ENCODE measurements at regions not wholly inside any gene's neighbourhood (a gene's known extent, or its start where the extent isn't known, plus 50 kb on each side); places are given as distances from the start of the nearest gene placed in this dataset.

DNA sequence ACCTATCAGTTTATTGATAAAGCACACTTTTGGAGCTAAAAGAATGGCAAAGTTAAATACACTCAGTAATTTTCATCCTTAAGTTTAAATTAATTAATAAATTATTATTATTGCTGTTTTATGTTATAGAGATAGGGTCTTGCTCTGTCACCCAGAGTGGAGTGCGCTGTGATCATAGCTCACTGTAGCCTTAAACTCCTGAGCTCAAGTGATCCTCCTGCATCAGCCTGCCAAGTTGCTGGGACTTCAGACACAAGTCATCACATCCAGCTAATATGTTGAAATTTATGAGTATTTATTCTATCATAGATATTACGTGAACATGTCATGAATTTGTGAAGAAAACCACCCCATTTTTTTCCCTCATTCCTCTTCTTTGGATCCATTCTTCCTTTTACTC lies 64.2 kb downstream of the GJA1 start:
- no peak for DNase-seq (ENCODE audit: low spot score)

DNA sequence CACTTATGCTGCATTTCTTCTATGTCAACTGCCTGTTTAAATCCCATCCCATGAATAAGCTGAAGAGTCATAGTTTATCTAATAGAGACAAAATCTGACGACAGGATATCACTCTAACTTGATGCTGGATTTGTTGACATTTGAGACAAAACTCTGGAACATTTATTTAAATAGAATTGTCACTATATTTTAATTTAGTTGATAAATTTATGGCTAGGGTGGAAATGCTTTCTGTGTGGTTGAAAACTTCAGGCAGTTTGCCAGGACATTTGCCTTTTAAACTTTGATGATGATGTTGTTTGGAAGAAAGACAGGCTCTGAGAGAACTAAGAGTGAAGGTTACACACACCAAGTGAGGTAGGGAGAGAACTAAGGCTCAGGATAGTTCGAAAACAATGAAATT lies 68.1 kb downstream of the GJA1 start:
- no peak for DNase-seq (ENCODE audit: low spot score)

DNA sequence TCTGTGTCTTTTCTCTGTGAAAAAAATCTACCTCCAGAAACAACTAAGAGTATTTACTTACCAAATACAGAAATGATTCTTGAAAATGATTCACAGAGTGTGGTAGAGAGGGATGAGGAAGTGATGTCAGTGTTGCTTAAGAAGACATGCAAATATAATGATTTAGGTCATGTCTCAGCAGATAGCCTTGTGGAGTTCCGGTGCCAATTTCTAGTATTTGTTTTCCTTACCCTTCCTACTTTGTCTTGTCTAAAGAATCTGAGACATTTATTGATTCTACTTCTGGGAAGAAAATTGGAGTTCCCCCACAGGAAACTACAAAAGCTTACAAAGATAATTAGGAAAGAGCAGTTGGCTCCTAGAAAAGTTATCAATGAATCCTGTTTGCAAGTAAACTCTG lies 68.8 kb downstream of the GJA1 start:
- no peak for DNase-seq (ENCODE audit: low spot score)

DNA sequence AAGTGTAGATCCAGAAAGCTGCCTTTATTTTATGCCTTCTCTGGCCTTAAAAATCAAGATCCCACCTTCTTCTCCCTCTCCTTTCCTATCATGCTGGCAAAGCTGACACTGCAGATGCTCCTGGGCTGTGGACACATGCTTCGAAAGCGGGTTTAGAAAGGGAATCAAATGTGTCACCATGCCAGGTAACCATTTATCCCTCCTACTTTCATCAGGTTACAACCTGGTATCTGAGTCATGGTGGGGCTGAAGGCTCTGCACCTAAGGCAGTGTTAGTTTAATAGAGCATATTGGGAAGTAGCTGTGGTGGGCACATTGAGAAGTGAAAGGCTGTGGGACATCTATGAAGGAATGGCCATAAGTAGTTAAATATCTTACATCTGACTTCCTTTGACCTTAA lies 69.8 kb downstream of the GJA1 start:
- DNase-seq (ENCODE audit: low spot score): no peak

DNA sequence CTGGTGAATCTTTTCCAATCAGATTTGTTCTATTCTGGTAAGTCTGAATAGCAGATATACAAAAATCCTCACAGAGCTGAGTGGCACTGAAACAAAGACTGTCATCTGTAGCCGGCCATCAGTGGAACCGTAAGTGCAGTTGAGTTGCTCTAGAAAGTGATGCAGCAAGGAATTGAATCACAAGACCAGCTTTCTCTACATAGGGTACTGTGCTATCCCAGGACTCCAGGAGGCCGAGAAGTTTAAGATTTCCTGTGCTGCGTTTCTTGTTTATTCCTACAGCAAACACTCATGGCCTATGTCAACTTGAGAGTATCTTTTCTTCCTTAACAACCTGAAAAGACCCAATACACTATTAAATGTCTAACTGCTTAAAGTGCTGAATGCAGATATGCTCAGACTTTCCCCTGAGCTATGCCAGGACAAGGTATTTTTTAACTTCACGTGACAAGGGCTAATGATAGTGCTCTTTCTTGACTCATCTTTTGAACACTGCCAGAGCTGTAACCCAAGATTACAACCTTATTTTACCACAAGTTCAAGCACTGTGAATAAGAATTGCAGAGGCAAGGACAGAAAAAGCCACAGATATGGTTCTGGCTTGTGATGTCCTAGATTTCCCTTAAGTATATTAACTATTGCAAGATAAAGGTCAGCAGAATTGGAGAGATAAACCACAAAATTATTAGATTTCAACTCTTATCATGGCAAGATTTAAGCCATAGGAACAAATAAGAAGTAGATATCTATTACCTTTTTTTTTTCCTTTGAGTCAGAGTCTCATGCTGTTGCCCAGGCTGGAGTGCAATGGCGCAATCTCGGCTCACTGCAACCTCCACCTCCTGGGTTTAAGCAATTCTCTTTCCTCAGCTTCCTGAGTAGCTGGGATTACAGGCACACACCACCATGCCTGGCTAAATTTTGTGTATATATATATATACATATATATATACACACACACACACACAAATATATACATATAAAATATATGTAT lies 71.6 kb downstream of the GJA1 start:
- no peak for DNase-seq (ENCODE audit: low spot score)

DNA sequence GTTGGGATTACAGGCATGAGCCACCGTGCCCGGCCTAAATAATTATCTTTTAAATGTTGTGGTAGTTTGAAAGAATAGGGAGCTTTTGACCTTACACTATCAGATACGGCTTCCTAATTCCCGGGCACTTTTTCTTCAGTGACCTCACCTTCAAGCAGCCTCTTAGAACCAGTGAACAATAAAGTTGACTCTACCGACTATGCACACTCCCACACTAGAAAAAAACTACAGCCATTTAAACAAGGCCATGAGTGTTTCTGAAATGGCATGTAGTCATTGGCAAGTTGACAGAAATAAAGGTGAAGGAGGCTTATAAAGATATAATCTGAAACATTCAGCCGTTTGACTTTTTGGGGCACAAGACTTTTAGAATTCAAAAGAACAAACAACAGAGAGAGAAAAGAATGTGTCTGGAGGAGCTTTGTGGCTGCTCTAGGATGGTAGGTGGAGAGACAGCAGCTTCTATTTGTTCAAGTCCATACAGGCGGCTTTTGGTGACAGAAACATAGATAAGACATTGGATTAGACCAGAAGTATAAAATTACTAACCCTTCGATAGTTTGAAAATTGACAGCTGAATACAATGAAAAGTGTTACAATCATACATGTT lies 75.2 kb downstream of the GJA1 start:
- DNase-seq (ENCODE audit: low spot score): no peak

DNA sequence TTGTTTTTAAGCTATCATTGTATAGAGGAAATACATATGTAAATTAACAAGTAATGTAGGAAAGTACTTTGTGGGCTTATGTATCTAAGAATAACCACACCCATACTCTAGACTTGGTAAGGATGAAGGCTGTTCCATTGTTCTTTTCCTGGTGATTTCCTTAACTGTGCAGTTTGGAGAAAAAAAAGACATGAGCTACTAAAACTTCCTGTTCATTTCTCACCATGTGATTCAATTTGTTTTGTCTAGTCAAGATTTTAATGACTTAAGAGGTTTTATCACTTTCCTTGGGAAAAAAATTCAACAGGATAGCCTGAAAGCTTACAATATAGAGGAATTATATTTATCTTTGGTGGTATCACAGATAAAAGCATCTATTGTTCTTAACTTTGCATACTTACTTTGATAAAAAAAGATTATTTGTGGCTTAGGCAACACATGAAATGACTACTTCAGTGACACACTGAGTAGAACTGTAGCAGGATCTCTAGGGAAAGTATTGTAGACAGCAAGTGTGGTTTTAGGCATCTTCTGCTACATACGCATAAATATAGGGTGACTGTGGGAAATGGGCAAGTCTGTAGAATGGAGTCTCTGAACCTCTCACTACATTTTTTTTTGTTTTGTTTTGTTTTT lies 80.3 kb downstream of the GJA1 start:
- DNase-seq (ENCODE audit: low spot score): no peak

DNA sequence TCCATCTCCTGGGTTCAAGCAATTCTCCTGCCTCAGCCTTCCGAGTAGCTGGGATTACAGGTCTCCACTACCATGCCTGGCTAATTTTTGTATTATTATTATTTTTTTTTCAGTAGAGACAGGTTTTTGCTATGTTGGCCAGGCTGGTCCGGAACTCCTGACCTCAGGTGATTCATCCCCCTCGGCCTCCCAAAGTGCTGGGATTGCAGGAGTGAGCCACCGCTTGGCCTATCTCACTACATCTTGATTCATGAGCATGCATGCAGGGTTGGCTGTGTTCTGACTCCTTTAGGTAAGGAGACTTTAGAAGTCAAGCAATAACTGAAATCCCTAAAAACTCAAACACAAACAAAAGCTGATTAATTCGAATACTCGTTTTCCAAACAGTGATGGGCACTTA lies 80.9 kb downstream of the GJA1 start:
- no peak for DNase-seq (ENCODE audit: low spot score)

DNA sequence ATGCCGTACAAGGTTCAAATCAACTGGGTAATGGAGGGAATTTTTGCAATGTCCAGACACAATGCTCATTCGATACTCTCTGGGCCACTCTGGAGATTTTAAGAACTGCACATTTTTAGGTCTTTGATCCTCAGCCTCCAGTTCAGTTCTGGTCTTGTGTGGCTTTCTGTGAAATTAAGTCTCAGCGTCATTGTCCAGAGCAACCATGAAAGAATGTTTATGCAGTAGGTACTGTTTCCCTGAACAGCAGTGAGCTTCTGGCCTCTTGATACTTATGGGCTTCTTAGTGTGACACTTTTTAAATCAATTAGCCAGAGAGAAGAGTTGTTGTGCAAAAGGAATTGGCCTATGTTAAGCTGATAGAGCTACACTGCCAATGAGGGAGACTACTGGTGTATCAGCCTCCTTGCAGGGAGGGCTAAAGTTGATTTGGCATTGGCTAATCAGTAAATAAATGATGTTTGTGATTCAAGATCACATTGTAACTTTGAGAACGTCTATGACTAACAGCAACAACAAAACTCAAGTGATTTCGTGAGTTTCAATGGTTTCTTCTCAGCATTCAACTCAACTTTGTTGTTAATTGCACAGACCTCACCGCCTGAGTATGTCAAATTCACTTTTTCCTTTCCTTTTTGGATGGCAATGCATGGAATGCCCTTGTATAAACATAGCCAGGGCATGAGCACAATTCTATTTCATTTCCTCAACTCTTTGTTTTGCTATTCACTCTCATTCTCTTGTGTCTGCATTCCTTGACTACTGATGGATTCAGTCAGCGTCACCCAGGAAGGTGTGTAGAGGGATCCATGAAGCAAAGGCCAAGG lies 85.1 kb downstream of the GJA1 start:
- DNase-seq (ENCODE audit: low spot score): no peak

DNA sequence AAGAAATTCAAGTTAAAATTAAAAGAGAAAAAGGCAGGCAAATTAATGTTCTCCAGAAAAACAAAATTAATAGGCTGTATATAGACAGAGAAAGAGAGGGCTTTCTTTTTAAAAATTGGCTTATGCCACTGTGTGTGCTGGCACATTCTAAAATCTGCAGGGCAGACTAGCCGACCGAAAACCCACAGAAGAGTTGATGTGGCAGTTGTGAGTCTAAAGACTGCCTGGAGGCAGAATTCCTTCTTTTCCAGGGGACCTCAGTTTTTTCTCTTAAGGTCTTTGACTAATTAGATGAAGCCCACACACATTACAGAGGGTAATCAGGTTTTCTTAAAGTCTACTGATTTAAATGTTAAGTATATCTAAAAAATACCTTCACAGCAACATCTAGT lies 85.7 kb downstream of the GJA1 start:
- no peak for DNase-seq (ENCODE audit: low spot score)

DNA sequence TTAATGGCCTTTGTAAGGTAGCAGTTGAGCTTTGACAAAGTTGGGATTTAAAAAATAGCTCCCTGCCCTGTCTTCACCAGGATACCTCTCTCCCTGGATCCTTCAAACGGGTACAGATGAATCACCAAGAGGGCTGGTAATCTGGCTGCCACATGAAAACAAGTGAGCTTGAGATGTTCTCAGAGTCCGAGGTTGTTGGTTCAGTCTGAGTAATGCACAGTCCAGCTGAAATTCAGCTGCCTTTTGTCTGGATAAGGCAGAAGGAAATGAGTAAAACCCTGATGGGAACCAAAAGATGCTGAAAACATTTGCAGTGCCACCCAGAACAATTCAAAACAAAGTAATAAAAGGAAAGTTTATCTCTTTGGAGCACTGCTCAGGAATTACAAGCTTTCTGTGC lies 86.8 kb downstream of the GJA1 start:
- DNase-seq (ENCODE audit: low spot score): no peak

DNA sequence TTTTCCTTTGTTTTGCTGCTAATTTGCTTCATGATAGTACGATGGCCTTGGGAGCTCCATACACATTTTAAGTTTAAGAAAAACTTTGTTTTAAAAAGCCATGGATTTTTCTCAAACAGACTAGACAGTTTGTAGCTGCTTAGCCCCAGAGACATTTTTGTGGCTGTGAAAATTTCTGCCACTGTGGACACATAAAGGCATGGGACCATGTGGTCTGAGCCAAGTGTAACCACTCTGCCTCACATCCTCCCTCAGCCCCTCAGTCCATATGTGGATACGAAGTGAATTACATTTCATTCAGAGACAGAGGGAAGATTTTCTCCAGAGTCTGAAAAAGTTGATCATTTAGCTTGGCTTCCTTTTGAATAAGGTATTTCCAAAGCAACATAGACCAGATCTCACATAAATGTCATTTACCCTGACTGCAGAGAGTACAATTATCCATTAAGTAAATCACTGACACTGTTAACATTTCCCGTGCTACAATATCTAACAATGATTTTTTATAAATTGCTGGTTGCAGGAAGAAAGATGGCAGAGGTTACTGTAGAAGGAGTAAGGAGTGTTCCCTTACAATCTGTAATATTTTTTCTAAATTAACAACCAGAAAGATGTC lies 87.4 kb downstream of the GJA1 start:
- DNase-seq (ENCODE audit: low spot score): no peak

DNA sequence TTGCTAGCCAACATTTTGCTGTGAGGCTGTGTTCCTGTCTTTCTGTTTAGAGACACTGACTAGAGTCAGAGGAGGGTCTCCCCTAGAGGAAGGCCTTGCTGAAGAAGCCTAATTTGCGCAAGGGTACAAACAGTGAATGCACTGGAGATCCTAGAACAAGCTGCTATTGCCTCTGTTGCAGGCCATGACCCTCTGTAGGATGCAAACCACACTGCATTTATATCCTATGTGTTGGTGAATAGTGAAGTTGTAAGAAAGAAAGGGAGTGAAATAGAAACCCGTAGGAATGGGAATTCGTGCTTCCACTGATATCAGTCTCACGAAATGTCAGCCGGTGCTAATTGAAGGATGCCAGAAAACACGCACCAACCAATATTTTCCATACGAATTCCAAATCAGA lies 88.2 kb downstream of the GJA1 start:
- no peak for DNase-seq (ENCODE audit: low spot score)

DNA sequence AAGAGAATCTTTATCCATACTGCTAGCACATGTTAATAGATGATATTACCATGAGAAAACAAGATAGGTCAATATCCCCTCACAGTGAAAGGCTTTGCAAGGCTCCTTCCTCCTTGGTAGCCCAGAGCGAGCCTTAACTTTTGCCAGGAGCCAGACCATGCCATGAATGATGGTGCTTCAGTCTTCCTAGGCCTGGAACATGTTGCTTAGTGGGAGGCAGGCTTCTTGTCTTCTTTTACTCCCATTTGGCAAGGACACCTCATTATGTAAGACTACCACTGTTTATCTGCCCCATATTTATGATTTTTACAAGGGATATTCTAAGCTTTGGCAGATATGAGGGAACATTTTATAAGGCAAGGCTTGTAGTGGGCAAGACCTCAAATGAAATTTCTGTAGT lies 90.8 kb downstream of the GJA1 start:
- DNase-seq (ENCODE audit: low spot score): no peak

DNA sequence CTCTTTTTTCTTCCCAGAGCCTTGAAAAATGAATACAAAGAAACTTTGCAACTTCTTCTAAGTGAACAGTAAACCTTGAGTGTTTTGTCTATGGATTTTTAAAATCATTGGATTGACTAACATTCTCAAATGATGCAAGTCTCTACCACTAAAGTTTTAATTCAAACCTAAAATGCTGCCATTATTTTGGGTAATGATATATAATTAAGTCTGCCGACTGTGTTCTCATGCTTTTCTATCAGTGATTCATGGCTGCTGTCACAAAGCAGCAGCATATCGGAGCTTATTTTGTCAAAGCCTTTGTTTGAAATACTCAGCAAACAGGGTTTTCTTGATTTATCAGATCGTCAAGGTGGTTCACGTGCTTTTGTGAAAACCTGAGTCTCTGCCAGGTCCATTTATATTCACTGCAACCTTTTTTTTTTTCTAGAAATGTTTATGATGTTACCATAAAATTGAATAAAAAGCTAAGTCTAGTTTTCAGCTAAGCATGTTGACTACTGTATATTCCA lies 96.3 kb downstream of the GJA1 start:
- DNase-seq (ENCODE audit: low spot score): no peak

DNA sequence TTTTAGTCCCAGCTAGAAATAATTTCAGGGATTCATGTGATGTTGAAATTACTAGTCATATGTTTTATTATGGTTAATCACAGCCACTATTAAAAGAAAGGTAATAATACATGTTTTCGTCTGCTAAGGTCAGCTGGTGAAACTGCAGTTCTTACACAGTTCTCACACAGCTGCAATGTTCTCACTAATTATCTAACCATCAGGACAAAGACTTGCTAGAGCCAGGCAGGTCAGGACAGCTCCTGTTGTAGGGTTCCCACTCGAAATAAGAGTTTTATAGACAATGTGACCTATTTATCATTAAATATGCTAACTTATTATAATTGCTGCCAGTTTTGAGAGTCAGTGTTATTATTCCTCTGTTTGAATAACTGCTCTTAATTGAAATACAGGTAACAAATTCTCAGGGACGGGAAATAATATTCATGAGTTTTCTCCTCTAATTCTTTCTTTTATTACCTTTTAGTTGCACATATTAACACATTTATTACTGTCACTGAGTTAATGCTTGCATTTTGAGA lies 97.9 kb downstream of the GJA1 start:
- DNase-seq (ENCODE audit: low spot score): no peak

DNA sequence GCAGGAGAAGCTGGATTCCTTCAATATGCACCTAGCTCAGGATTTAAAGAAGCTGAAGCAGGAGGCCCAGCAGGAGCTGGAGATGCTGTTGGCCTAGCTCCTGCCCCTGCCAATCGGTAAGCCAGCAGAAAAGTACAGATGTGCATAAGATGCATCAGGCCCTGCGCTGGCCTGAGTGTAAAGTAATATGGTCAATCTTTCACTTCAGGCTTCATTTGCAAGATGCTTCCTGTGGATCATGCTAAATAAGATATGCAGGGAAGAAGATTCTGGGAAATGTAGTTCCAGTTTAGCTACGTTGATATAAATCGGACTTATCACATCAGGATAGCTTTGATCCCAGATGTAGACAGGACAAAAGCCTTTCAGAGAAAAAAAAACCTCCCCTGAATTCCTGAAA lies 100.3 kb downstream of the GJA1 start:
- DNase-seq (ENCODE audit: low spot score): no peak

DNA sequence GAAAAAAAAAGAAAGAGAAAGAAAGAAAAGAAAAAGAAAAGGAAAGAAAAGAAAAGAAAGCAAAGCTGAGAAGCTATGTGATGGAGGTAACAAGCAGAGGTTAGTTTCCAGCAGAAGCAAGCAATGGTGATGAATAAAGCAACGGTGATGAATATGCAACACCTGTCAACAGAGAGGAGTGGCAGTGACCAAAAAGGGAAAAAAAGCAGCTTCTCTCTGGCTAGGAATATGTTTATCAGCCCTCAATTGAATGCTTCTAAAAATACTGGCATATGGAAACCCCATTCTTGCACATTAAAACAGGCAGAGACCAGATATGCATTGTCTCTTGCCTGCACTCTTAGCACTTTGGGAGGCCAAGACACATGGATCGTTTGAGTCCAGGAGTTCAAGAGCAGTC lies 100.9 kb downstream of the GJA1 start:
- no peak for DNase-seq (ENCODE audit: low spot score)

DNA sequence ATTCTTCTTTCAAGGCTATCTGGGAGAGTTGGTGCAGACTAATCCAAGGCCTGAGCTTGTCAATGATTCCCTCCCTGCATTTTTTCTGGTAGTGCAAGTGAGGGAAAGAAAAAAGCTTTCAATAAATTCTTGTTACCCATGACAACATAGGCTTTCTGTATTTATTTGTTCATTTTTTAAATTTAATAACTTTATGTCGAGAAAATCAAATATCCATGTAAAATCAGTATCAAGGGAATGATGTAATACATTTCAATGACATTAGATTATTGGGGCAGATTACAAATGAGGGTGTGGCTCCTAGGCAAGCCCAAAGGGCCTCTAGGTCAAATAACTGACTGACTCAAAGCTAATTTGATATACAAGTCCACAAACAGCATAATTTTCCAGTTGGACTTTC lies 104.0 kb downstream of the GJA1 start:
- no peak for DNase-seq (ENCODE audit: low spot score)

DNA sequence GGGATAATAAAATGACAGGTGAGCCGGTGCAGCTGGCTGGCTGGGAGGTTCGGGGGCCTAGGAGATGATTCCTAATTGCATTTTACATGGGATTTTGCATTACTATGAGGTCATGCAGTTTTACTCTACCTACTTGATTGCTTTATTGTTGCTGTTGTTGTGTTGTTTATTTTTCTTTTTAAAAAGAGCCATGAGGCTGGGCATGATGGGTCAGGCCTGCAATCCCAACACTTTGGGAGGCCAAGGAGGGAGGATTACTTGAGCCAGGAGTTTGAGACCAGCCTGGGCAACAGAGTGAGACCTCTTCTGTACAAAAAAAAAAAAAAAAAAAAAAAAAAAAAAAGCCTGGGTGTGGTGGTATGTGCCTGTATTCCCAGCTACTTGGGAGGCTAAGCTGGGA lies 104.8 kb downstream of the GJA1 start:
- DNase-seq (ENCODE audit: low spot score): no peak

DNA sequence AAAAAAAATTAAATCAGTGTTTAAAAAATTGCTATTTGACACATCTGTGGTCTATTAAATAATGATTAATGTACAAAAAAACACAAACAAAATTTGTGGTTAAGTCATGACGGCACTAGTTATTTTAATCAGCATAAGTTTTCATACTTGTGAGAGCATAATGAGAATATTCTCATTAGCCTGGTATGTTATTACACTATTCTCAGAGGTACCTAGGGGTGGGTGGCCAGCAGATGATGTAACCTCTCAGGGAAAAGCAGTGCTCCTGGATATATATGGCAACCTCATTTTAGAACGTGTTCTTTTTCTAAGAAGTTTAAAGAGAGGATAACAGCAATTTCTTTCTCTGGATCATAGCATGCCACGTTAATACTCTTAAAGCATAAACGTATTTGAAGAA lies 109.2 kb downstream of the GJA1 start:
- no peak for DNase-seq (ENCODE audit: low spot score)
